ENCODE measurements at regions not wholly inside any gene's neighbourhood (a gene's known extent, or its start where the extent isn't known, plus 50 kb on each side); places are given as distances from the start of the nearest gene placed in this dataset.

GRCh38 chr6:170162011-170162774 is 128.7 kb downstream of the DLL1 start:
- no peak for TF ChIP-seq EZH2phosphoT487 (IDR thresholded peaks at IDR 0.05; ENCODE audit: insufficient read depth, low read depth)
- TF ChIP-seq EZH2 (IDR thresholded peaks at IDR 0.05; ENCODE audit: insufficient read depth, poor library complexity, severe bottlenecking), result no peak
